Hippocampal formation (tissue), 2 donors: ENCODE measurements at regions not wholly inside any gene's neighbourhood (a gene's known extent, or its start where the extent isn't known, plus 50 kb on each side); places are given as distances from the start of the nearest gene placed in this dataset.

Experiments used
- DNase-seq, 2 donors: peaks; one replicate each; lab custom pipeline; 2025; lab: John Stamatoyannopoulos, UW

- no peak for DNase-seq
Measured at GRCh38 chr6:20313051-20313450, 88.6 kb upstream of the E2F3 start.

- no peak for DNase-seq
Measured at GRCh38 chr6:20313960-20314530, 87.6 kb upstream of the E2F3 start.

GRCh38 chr6:20314866-20315845, 86.5 kb upstream of the E2F3 start:
- DNase-seq = no peak

- no peak for DNase-seq
Measured at GRCh38 chr6:20317430-20317829, 84.2 kb upstream of the E2F3 start.

- no peak for DNase-seq
Measured at GRCh38 chr6:20318851-20319387, 82.8 kb upstream of the E2F3 start.

- DNase-seq = no peak
Measured at GRCh38 chr6:20319520-20320357, 81.9 kb upstream of the E2F3 start.

GRCh38 chr6:20325641-20326421, 75.8 kb upstream of the E2F3 start:
- no peak for DNase-seq

GRCh38 chr6:20326422-20326728, 75.3 kb upstream of the E2F3 start:
- DNase-seq = no peak

GRCh38 chr6:20327141-20327540, 74.5 kb upstream of the E2F3 start:
- no peak for DNase-seq

GRCh38 chr6:20328266-20328923, 73.3 kb upstream of the E2F3 start:
- DNase-seq = no peak

GRCh38 chr6:20328924-20329300, 72.8 kb upstream of the E2F3 start:
- DNase-seq = no peak

- no peak for DNase-seq
Measured at GRCh38 chr6:20331042-20331441, 70.6 kb upstream of the E2F3 start.

GRCh38 chr6:20331625-20332024, 70.1 kb upstream of the E2F3 start:
- no peak for DNase-seq

GRCh38 chr6:20332441-20333006, 69.2 kb upstream of the E2F3 start:
- no peak for DNase-seq

- DNase-seq = no peak
Measured at GRCh38 chr6:20333721-20334269, 67.9 kb upstream of the E2F3 start.

GRCh38 chr6:20334334-20334733, 67.3 kb upstream of the E2F3 start:
- DNase-seq = no peak

- DNase-seq = no peak
Measured at GRCh38 chr6:20334962-20335361, 66.7 kb upstream of the E2F3 start.

- DNase-seq = no peak
Measured at GRCh38 chr6:20335872-20336271, 65.8 kb upstream of the E2F3 start.

GRCh38 chr6:20338156-20338555, 63.5 kb upstream of the E2F3 start:
- DNase-seq = no peak

- no peak for DNase-seq
Measured at GRCh38 chr6:20340068-20340848, 61.4 kb upstream of the E2F3 start.
